GM23338 (cell line): ENCODE measurements at regions not wholly inside any gene's neighbourhood (a gene's known extent, or its start where the extent isn't known, plus 50 kb on each side); places are given as distances from the start of the nearest gene placed in this dataset.
A peak's percentile ranks its signal among the peaks of the same experiment; 100 is the strongest.

Source experiments
- ATAC-seq: fragments of 200-7000 bp; cut with Tn5 transposase; 3 replicates; pipeline ENCODE4 v1.9.1; 2020
- DNase-seq: peaks from one replicate; pipeline ENCODE4 v3.0.0-alpha.2; 2015; ENCODE audit warnings: low spot score
- H2AFZ ChIP-seq: fragments of 200-600 bp; sonication (generic); 2 replicates; pipeline ENCODE4 v1.8.0; 2016; ENCODE audit warnings: antibody characterized with exemption, mild to moderate bottlenecking, moderate library complexity
- H3F3A ChIP-seq: fragments of 200-600 bp; sonication (generic); replicated peaks from 2 replicates; pipeline ENCODE4 v1.8.0; 2017; ENCODE audit warnings: antibody characterized with exemption, mixed run types, low read depth
- H3K27ac ChIP-seq: fragments of 200-600 bp; sonication (generic); 2 replicates; pipeline ENCODE4 v1.6.1; 2016; ENCODE audit warnings: low read depth
- H3K27me3 ChIP-seq: fragments of 200-600 bp; sonication (generic); 2 replicates; pipeline ENCODE4 v1.8.0; 2016; ENCODE audit warnings: mild to moderate bottlenecking, mixed run types, moderate library complexity; ENCODE audit not compliant: insufficient read depth
- H3K36me3 ChIP-seq: fragments of 200-600 bp; sonication (generic); 2 replicates; pipeline ENCODE4 v1.8.0; 2016; ENCODE audit warnings: mild to moderate bottlenecking; ENCODE audit not compliant: insufficient read depth
- H3K4me1 ChIP-seq: fragments of 200-600 bp; sonication (generic); 2 replicates; pipeline ENCODE4 v1.8.0; 2016; ENCODE audit warnings: mild to moderate bottlenecking, moderate library complexity; ENCODE audit not compliant: insufficient read depth
- H3K4me2 ChIP-seq: fragments of 200-600 bp; sonication (generic); 2 replicates; pipeline ENCODE4 v1.7.1; 2017; ENCODE audit warnings: mixed run types
- H3K4me3 ChIP-seq: fragments of 200-600 bp; sonication (generic); 2 replicates; pipeline ENCODE4 v1.6.1; 2016; ENCODE audit warnings: mixed run types
- H3K79me2 ChIP-seq: fragments of 200-600 bp; sonication (generic); replicated peaks from 2 replicates; pipeline ENCODE4 v1.8.0; 2017; ENCODE audit warnings: mild to moderate bottlenecking; ENCODE audit not compliant: insufficient read depth
- H3K9me2 ChIP-seq: fragments of 200-600 bp; sonication (generic); 2 replicates; pipeline ENCODE4 v1.8.0; 2017; ENCODE audit not compliant: insufficient read depth
- H4K20me1 ChIP-seq: fragments of 200-600 bp; sonication (generic); replicated peaks from 2 replicates; pipeline ENCODE4 v1.8.0; 2017; ENCODE audit warnings: mild to moderate bottlenecking; ENCODE audit not compliant: insufficient read depth
- H3K27ac Mint-ChIP-seq: 2 replicates; pipeline ENCODE4 v1.8.0; 2020; ENCODE audit warnings: inconsistent platforms, mild to moderate bottlenecking, moderate library complexity, mixed read lengths
- H3K27me3 Mint-ChIP-seq: 3 replicates; pipeline ENCODE4 v1.8.0; 2022; ENCODE audit warnings: low read depth, mild to moderate bottlenecking, moderate library complexity, mixed read lengths, inconsistent platforms; ENCODE audit not compliant: insufficient read depth, poor library complexity
- H3K36me3 Mint-ChIP-seq: 3 replicates; pipeline ENCODE4 v1.8.0; 2021; ENCODE audit warnings: low read depth, mild to moderate bottlenecking, inconsistent platforms, moderate library complexity, mixed read lengths
- H3K4me1 Mint-ChIP-seq: 3 replicates; pipeline ENCODE4 v1.8.0; 2020; ENCODE audit warnings: mild to moderate bottlenecking, inconsistent platforms, mixed read lengths
- H3K4me3 Mint-ChIP-seq: 3 replicates; pipeline ENCODE4 v1.8.0; 2021; ENCODE audit warnings: moderate library complexity, mild to moderate bottlenecking, inconsistent platforms, mixed read lengths
- H3K9me3 Mint-ChIP-seq: 3 replicates; pipeline ENCODE4 v1.8.0; 2020; ENCODE audit warnings: moderate library complexity, mild to moderate bottlenecking, inconsistent platforms, mixed read lengths
- CTCF ChIP-seq, 2 experiments: fragments of 200-600 bp in 1 of 2; sonication (generic) in 1 of 2; conservative IDR thresholded peaks; 2 replicates each; pipeline versions ENCODE4 v1.5.1 to v1.6.1; 2016 to 2017; ENCODE audit warnings: antibody characterized with exemption in 2 of 2, low read depth in 2 of 2, mild to moderate bottlenecking in 2 of 2, moderate library complexity in 1 of 2
- ETS1 ChIP-seq: IDR thresholded peaks from 2 replicates; pipeline ENCODE4 v1.6.1; 2016; ENCODE audit warnings: antibody characterized with exemption
- EZH2phosphoT487 ChIP-seq: fragments of 200-600 bp; sonication (generic); IDR thresholded peaks from one replicate; pipeline ENCODE4 v1.8.1; 2018; ENCODE audit warnings: antibody characterized with exemption; ENCODE audit not compliant: unreplicated experiment
- ZNF462 ChIP-seq: fragments of 250-450 bp; sonication (Bioruptor Pico); IDR thresholded peaks from 2 replicates; pipeline ENCODE4 v1.5.0; 2020; ENCODE audit warnings: mild to moderate bottlenecking, moderate library complexity

- TF ChIP-seq ZNF462, result no peak
- no peak for TF ChIP-seq ETS1
Measured at GRCh38 chr11:69939551-69940245, 120.5 kb upstream of the FGF3 start (continued).

GRCh38 chr11:69940246-69940610, 121.0 kb upstream of the FGF3 start:
- no peak overlapping the region for H3K4me3 Mint-ChIP-seq
- H3F3A ChIP-seq, result no peaks in the 10 kb centered on the region
- H3K4me2 ChIP-seq, result no peak overlapping the region
- H3K4me1 ChIP-seq, result no peaks in the 10 kb centered on the region
- no peak overlapping the region for H3K27ac Mint-ChIP-seq
- no peak overlapping the region for H2AFZ ChIP-seq
- H3K9me2 ChIP-seq, result no peaks in the 10 kb centered on the region
- peaks cover 9% of the 10 kb centered on the region for H3K4me1 Mint-ChIP-seq
- H3K4me3 ChIP-seq, result no peak overlapping the region
- H3K27me3 ChIP-seq, result no peaks in the 10 kb centered on the region
- no peaks in the 10 kb centered on the region; the same call in 2 of the 3 replicates for H3K36me3 Mint-ChIP-seq
- H3K79me2 ChIP-seq, result no peaks in the 10 kb centered on the region
- H3K9me3 Mint-ChIP-seq, result no peaks in the 10 kb centered on the region
- no peak overlapping the region for H3K27ac ChIP-seq
- DNase-seq (no peak), ATAC-seq (no peak)
- TF ChIP-seq EZH2phosphoT487 (no peak), CTCF (conservative IDR thresholded peaks at IDR 0.05; ENCODE audit: low read depth in 2 of 2) (peak in 1 of 2 experiments; percentile 26; a peak in 2 of 4 replicates)
- H3K36me3 ChIP-seq, result no peaks in the 10 kb centered on the region
- H4K20me1 ChIP-seq, result no peaks in the 10 kb centered on the region
- H3K27me3 Mint-ChIP-seq, result peaks cover 5% of the 10 kb centered on the region
